K562 (cell line): ENCODE measurements at regions not wholly inside any gene's neighbourhood (a gene's known extent, or its start where the extent isn't known, plus 50 kb on each side); places are given as distances from the start of the nearest gene placed in this dataset.
"Not testable (repeated sequence)": the region's sequence is repeated elsewhere in the genome, so short reads cannot be mapped to it uniquely, and the experiment has no call there.

Source experiments
- ATAC-seq: fragments of 200-7000 bp; cut with Tn5 transposase; 3 replicates; pipeline ENCODE4 v1.9.1; 2020; ENCODE audit warnings: moderate library complexity
- BruUV-seq: library from RNA; stranded (reverse); fragments of 400-500 nt; replicated peaks from 2 replicates; lab custom pipeline; 2021; lab: Mats Ljungman, UMichigan
- CTCF ChIA-PET: fragments of 300-600 bp; formaldehyde crosslinking; extraction: SDS; loops from one replicate; lab custom pipeline; 2021; ENCODE audit warnings: low intra/inter-chr PET ratio; lab: Yijun Ruan, JAX
- POLR2A ChIA-PET: fragments of 300-600, 350-650 bp; sonication (Branson Sonifier 250); formaldehyde crosslinking; extraction: SDS; loops from one replicate; lab custom pipeline; 2021; ENCODE audit warnings: antibody characterized with exemption, inconsistent platforms; lab: Yijun Ruan, JAX
- DNase-seq, 4 experiments: peaks; one replicate each; pipeline versions ENCODE4 v3.0.0 to v3.0.0-alpha.2; 2011 to 2018; ENCODE audit warnings: low spot score in 3 of 4, mixed read lengths in 3 of 4; ENCODE audit errors: extremely low read depth in 1 of 4
- FAIRE-seq: peaks from 2 replicates; lab custom pipeline; 2011; peaks lifted over from hg19 to GRCh38; lab: Jason Lieb, UNC
- H2AFZ ChIP-seq: 2 replicates; pipeline ENCODE4 v1.6.0; 2011; ENCODE audit warnings: low read depth, low read length, control low read depth, inconsistent platforms
- H3K27ac ChIP-seq: fragments of 200-600 bp; 3 replicates; pipeline ENCODE4 v1.8.0; 2011; ENCODE audit warnings: low read depth, mild to moderate bottlenecking, control low read depth, inconsistent platforms, low read length, moderate library complexity, mixed read lengths; ENCODE audit errors: extremely low read depth
- H3K27me3 ChIP-seq, 2 experiments: fragments of 300-600 bp in 1 of 2; 2 replicates in 1 of 2; 3 replicates in 1 of 2; pipeline versions ENCODE4 v1.6.0 to v1.8.0; 2011; ENCODE audit warnings: inconsistent platforms in 2 of 2, low read length in 2 of 2, mild to moderate bottlenecking in 1 of 2, mixed read lengths in 1 of 2, moderate library complexity in 1 of 2; ENCODE audit not compliant: control insufficient read depth in 2 of 2, insufficient read depth in 2 of 2
- H3K36me3 ChIP-seq: fragments of 300-600 bp; 3 replicates; pipeline ENCODE4 v1.8.0; 2011; ENCODE audit warnings: mild to moderate bottlenecking, low read length, inconsistent platforms; ENCODE audit not compliant: control insufficient read depth, insufficient read depth
- H3K4me1 ChIP-seq, 2 experiments: fragments of 200-600 bp in 1 of 2; replicated peaks in 1 of 2; 2 replicates in 1 of 2; 3 replicates in 1 of 2; pipeline versions ENCODE4 v1.5.1 to v1.8.0; 2011; ENCODE audit warnings: inconsistent platforms in 2 of 2, low read length in 2 of 2, mild to moderate bottlenecking in 1 of 2, mixed read lengths in 1 of 2, moderate library complexity in 1 of 2; ENCODE audit not compliant: control insufficient read depth in 2 of 2, insufficient read depth in 2 of 2
- H3K4me2 ChIP-seq: 2 replicates; pipeline ENCODE4 v1.6.1; 2011; ENCODE audit warnings: low read length, control low read depth, inconsistent platforms, mixed read lengths; ENCODE audit not compliant: insufficient read depth
- H3K4me3 ChIP-seq: fragments of 200-600 bp; sonication (generic), shearing (Covaris generic); 2 replicates; pipeline ENCODE4 v1.5.1; 2016; ENCODE audit warnings: control low read depth, inconsistent platforms
- H3K79me2 ChIP-seq: fragments of 200-600 bp; 3 replicates; pipeline ENCODE4 v1.8.0; 2011; ENCODE audit warnings: low read length, inconsistent platforms; ENCODE audit not compliant: control insufficient read depth, insufficient read depth
- H3K9ac ChIP-seq, 2 experiments: 2 replicates each; pipeline versions ENCODE4 v1.6.0 to v1.6.1; 2011; ENCODE audit warnings: low read depth in 2 of 2, low read length in 2 of 2, control low read depth in 1 of 2, inconsistent platforms in 1 of 2, mild to moderate bottlenecking in 1 of 2, mixed read lengths in 1 of 2; ENCODE audit not compliant: insufficient read depth in 1 of 2
- H3K9me1 ChIP-seq: one replicate; pipeline ENCODE4 v1.6.0; 2011; ENCODE audit warnings: inconsistent platforms, mild to moderate bottlenecking, low read length, moderate library complexity; ENCODE audit not compliant: control insufficient read depth, insufficient read depth
- H3K9me3 ChIP-seq: replicated peaks from 2 replicates; pipeline ENCODE4 v1.5.1; 2011; ENCODE audit warnings: low read depth, low read length, inconsistent platforms; ENCODE audit not compliant: control insufficient read depth, insufficient read depth
- H4K20me1 ChIP-seq: replicated peaks from 2 replicates; pipeline ENCODE4 v1.6.1; 2011; ENCODE audit warnings: low read length, inconsistent platforms, mixed read lengths; ENCODE audit not compliant: control insufficient read depth, insufficient read depth
- U2AF2 ChIP-seq: fragments of 200-400 bp; formaldehyde crosslinking; optimal IDR thresholded peaks from 2 replicates; pipeline ENCODE3; 2017; ENCODE audit warnings: low read depth, mild to moderate bottlenecking, low read length
- YY1 ChIP-seq, 3 experiments: IDR thresholded peaks; 2 replicates each; pipeline ENCODE4 v1.6.1; 2011; ENCODE audit warnings: low read length in 2 of 3, mild to moderate bottlenecking in 2 of 3, moderate library complexity in 2 of 3, borderline replicate concordance in 1 of 3, control low read depth in 1 of 3, low read depth in 1 of 3; ENCODE audit not compliant: insufficient read depth in 3 of 3, insufficient replicate concordance in 2 of 3, control insufficient read depth in 1 of 3, insufficient read length in 1 of 3; ENCODE audit errors: extremely low read depth in 1 of 3
- ZNF12 ChIP-seq: sonication (generic); formaldehyde crosslinking; IDR thresholded peaks from 2 replicates; pipeline ENCODE4 v1.4.0; 2020; ENCODE audit warnings: mild to moderate bottlenecking, missing genetic modification reagents
- ZNF384 ChIP-seq: IDR thresholded peaks from 2 replicates; pipeline ENCODE4 v1.6.1; 2012; ENCODE audit warnings: low read depth, low read length, improper control_type of control experiment
- WGBS: fragments of 100-300 bp; shearing (Covaris generic); methylation state at CpG from one replicate; pipeline ENCODE4 v1.1.6; 2016; ENCODE audit warnings: low coverage, mixed read lengths; ENCODE audit not compliant: insufficient coverage; ENCODE audit errors: missing lambda C conversion rate; 5-methylcytosine and 5-hydroxymethylcytosine counted together
- in situ Hi-C: fragments of 300-500 bp; cut with MboI; formaldehyde crosslinking; loops from 4 replicates; pipeline ENCODE4 v1.15.0; 2018; ENCODE audit warnings: inconsistent platforms, mixed read lengths
- intact Hi-C: fragments of 100-400 bp; cut with micrococcal nuclease; formaldehyde crosslinking; loops from 2 replicates; pipeline ENCODE4 v1.14.2; 2022

DNA sequence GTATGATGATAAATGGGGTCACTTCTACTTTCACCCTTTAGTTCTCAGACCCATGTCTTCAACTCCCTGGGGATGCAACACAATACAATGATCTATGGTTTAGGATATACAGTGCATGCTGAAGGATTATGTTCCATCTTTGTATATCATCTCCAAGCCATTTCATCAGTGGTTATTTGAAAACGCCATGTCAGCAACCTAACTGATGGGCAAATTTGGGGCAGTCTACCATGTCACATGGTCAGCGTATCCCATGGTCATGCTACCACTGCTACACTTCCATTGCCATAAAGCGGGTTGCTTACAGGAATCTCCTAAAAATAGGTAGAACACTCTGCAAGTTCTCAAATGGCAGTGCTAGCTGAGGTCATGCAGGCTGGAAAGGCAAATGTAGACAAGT, 236.5 kb upstream of the ISX start:
- H3K27ac ChIP-seq: no peak overlapping the region
- BruUV-seq: no TSS peak
- intact Hi-C loops: no loop called here
- no peak overlapping the region for H3K9ac ChIP-seq
- in situ Hi-C loops: no loop called here
- H3K79me2 ChIP-seq: no peaks in the 10 kb centered on the region
- POLR2A ChIA-PET: no interaction called here
- no peak for FAIRE-seq
- H3K36me3 ChIP-seq: no peaks in the 10 kb centered on the region
- no peaks in the 10 kb centered on the region for H3K9me1 ChIP-seq
- no peak overlapping the region for H2AFZ ChIP-seq
- CTCF ChIA-PET: no interaction called here
- TF ChIP-seq U2AF2 (no peak), ZNF384 (no peak), YY1 (IDR thresholded peaks at IDR 0.05; ENCODE audit: borderline replicate concordance in 1 of 3, control insufficient read depth in 1 of 3, extremely low read depth in 1 of 3, insufficient read depth in 3 of 3, insufficient read length in 1 of 3, insufficient replicate concordance in 2 of 3, low read depth in 1 of 3, low read length in 2 of 3) (no peak)
- H3K27me3 ChIP-seq: no peaks in the 10 kb centered on the region
- no peaks in the 10 kb centered on the region for H3K9me3 ChIP-seq
- no peak overlapping the region for H3K4me3 ChIP-seq
- no peaks in the 10 kb centered on the region; a peak in 1 of 5 replicates for H3K4me1 ChIP-seq
- no peak overlapping the region for H3K4me2 ChIP-seq
- H4K20me1 ChIP-seq: no peaks in the 10 kb centered on the region
- ATAC-seq: no peak
- no peak for DNase-seq
- WGBS: 3% methylated on average over 3 of the region's 3 CpGs

- Histone ChIP-seq H2AFZ (no peak overlapping the region), H3K27ac (no peak overlapping the region), H4K20me1 (no peaks in the 10 kb centered on the region), H3K4me2 (no peak overlapping the region), H3K4me1 (no peaks in the 10 kb centered on the region; a peak in 1 of 5 replicates), H3K4me3 (no peak overlapping the region), H3K9me3 (no peaks in the 10 kb centered on the region), H3K27me3 (no peaks in the 10 kb centered on the region), H3K36me3 (no peaks in the 10 kb centered on the region), H3K9me1 (no peaks in the 10 kb centered on the region), H3K9ac (no peak overlapping the region), H3K79me2 (no peaks in the 10 kb centered on the region)
- no TSS peak for BruUV-seq
- POLR2A ChIA-PET: no interaction called here
- 0% methylated on average over 4 of the region's 4 CpGs for WGBS
- ATAC-seq (no peak), FAIRE-seq (no peak), DNase-seq (no peak)
- intact Hi-C loops: no loop called here
- no peak for TF ChIP-seq ZNF12 (CRISPR knock-in tag)
- CTCF ChIA-PET: no interaction called here
- in situ Hi-C loops: no loop called here
Observed at GRCh38 chr22:34834059-34834458, 231.9 kb upstream of the ISX start.

DNA sequence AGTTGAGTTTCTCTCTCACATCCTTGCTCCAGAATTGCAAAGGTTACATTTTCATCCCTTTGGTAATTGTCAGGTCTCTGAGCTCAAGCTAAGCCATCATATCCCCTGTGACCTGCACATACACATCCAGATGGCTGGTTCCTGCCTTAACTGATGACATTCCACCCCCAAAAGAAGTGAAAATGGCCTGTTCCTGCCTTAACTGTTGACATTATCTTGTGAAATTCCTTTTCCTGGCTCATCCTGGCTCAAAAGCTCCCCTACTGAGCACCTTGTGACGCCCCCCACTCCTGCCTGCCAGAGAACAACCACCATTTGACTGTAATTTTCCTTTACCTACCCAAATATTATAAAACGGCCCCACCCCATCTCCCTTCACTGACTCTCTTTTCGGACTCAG, 231.4 kb upstream of the ISX start:
- DNase-seq, CTCF ChIA-PET, POLR2A ChIA-PET, H4K20me1 ChIP-seq, H3K27ac ChIP-seq, H3K9me1 ChIP-seq, intact Hi-C loops, H3K4me3 ChIP-seq, in situ Hi-C loops, H3K36me3 ChIP-seq, H3K4me2 ChIP-seq, ATAC-seq, H3K27me3 ChIP-seq, BruUV-seq, H2AFZ ChIP-seq, H3K4me1 ChIP-seq, H3K9me3 ChIP-seq, FAIRE-seq, H3K9ac ChIP-seq, H3K79me2 ChIP-seq: not testable (repeated sequence)
- WGBS: 0% methylated on average over 2 of the region's 3 CpGs
